Liver (tissue), 8 donors: ENCODE measurements at regions not wholly inside any gene's neighbourhood (a gene's known extent, or its start where the extent isn't known, plus 50 kb on each side); places are given as distances from the start of the nearest gene placed in this dataset.
"Not testable (repeated sequence)": the region's sequence is repeated elsewhere in the genome, so short reads cannot be mapped to it uniquely, and the experiment has no call there.

Experiments used
- DNase-seq: peaks from one replicate; pipeline ENCODE4 v3.0.0-alpha.2; 2017; ENCODE audit warnings: low spot score
- H3K27ac ChIP-seq, 2 donors: one replicate each; pipeline ENCODE4 v1.7.0; 2013; ENCODE audit warnings: inconsistent platforms in 2 of 2, low read length in 2 of 2, control low read depth in 1 of 2, low read depth in 1 of 2, mild to moderate bottlenecking in 1 of 2
- H3K27me3 ChIP-seq, 4 donors: one replicate each; pipeline versions ENCODE4 v1.6.1 to v1.7.0; 2013; ENCODE audit warnings: low read length in 3 of 4, inconsistent platforms in 1 of 4, mild to moderate bottlenecking in 1 of 4, moderate library complexity in 1 of 4; ENCODE audit not compliant: control insufficient read depth in 4 of 4, insufficient read depth in 4 of 4
- H3K36me3 ChIP-seq, 4 donors: one replicate each; pipeline versions ENCODE4 v1.6.1 to v1.7.0; 2013; ENCODE audit warnings: low read length in 3 of 4, mild to moderate bottlenecking in 3 of 4, low read depth in 1 of 4, moderate library complexity in 1 of 4; ENCODE audit not compliant: control insufficient read depth in 4 of 4, insufficient read depth in 3 of 4
- H3K4me1 ChIP-seq, 4 donors: one replicate each; pipeline versions ENCODE4 v1.6.1 to v1.7.0; 2013; ENCODE audit warnings: low read length in 3 of 4, mild to moderate bottlenecking in 3 of 4, moderate library complexity in 1 of 4; ENCODE audit not compliant: control insufficient read depth in 4 of 4, insufficient read depth in 4 of 4
- H3K4me3 ChIP-seq, 3 donors: one replicate each; pipeline versions ENCODE4 v1.6.1 to v1.7.0; 2013; ENCODE audit warnings: low read length in 3 of 3, control low read depth in 1 of 3, low read depth in 1 of 3, mild to moderate bottlenecking in 1 of 3
- H3K9ac ChIP-seq, 2 donors: one replicate each; pipeline ENCODE4 v1.7.0; 2013; ENCODE audit warnings: low read length in 2 of 2, mild to moderate bottlenecking in 2 of 2, moderate library complexity in 2 of 2, control low read depth in 1 of 2, low read depth in 1 of 2
- H3K9me3 ChIP-seq, 4 donors: one replicate each; pipeline versions ENCODE4 v1.6.1 to v1.7.0; 2013; ENCODE audit warnings: low read length in 3 of 4; ENCODE audit not compliant: control insufficient read depth in 4 of 4
- EGR1 ChIP-seq, 2 donors: IDR thresholded peaks; 2 replicates each; pipeline ENCODE4 v1.6.1; 2016 to 2018; ENCODE audit warnings: antibody characterized with exemption in 2 of 2, low read depth in 2 of 2
- FOXA1 ChIP-seq: IDR thresholded peaks from 2 replicates; pipeline ENCODE4 v1.6.1; 2016; ENCODE audit warnings: antibody characterized with exemption
- FOXA2 ChIP-seq: IDR thresholded peaks from 2 replicates; pipeline ENCODE4 v1.6.1; 2016; ENCODE audit warnings: antibody characterized with exemption
- GABPA ChIP-seq, 2 donors: IDR thresholded peaks in 1 of 2; conservative IDR thresholded peaks in 1 of 2; 2 replicates each; pipeline ENCODE4 v1.6.1; 2016; ENCODE audit warnings: antibody characterized with exemption in 2 of 2, mild to moderate bottlenecking in 1 of 2, moderate library complexity in 1 of 2
- HNF4A ChIP-seq, 2 donors: conservative IDR thresholded peaks; 2 replicates each; pipeline ENCODE4 v1.6.1; 2016; ENCODE audit warnings: antibody characterized with exemption in 2 of 2, mild to moderate bottlenecking in 2 of 2
- HNF4G ChIP-seq: IDR thresholded peaks from 2 replicates; pipeline ENCODE4 v1.6.1; 2016; ENCODE audit warnings: antibody characterized with exemption
- JUND ChIP-seq, 2 donors: IDR thresholded peaks; 2 replicates each; pipeline ENCODE4 v1.6.1; 2016; ENCODE audit warnings: antibody characterized with exemption in 2 of 2
- RAD21 ChIP-seq, 2 donors: IDR thresholded peaks; 2 replicates each; pipeline ENCODE4 v1.6.1; 2016; ENCODE audit warnings: antibody characterized with exemption in 2 of 2, mild to moderate bottlenecking in 2 of 2
- RXRA ChIP-seq, 2 donors: IDR thresholded peaks; 2 replicates each; pipeline ENCODE4 v1.6.1; 2017 to 2018; ENCODE audit warnings: antibody characterized with exemption in 2 of 2, mild to moderate bottlenecking in 1 of 2
- SP1 ChIP-seq: IDR thresholded peaks from 2 replicates; pipeline ENCODE4 v1.6.1; 2018; ENCODE audit warnings: antibody characterized with exemption, mild to moderate bottlenecking
- TAF1 ChIP-seq: conservative IDR thresholded peaks from 2 replicates; pipeline ENCODE4 v1.6.1; 2016; ENCODE audit warnings: antibody characterized with exemption, mild to moderate bottlenecking
- YY1 ChIP-seq: IDR thresholded peaks from 2 replicates; pipeline ENCODE4 v1.6.1; 2016; ENCODE audit warnings: antibody characterized with exemption, mild to moderate bottlenecking
- WGBS: extraction: QIAGEN DNeasy Blood & Tissue Kit; methylation state at CpG from one replicate; pipeline ENCODE4 v1.1.7; 2013; 5-methylcytosine and 5-hydroxymethylcytosine counted together
- TF ChIP-seq, protein P1 (sequence below): IDR thresholded peaks from 2 replicates; pipeline ENCODE4 v1.6.1; 2016; ENCODE audit warnings: antibody characterized with exemption
- TF ChIP-seq, protein P2 (sequence below): IDR thresholded peaks from 2 replicates; pipeline ENCODE4 v1.6.1; 2016; ENCODE audit warnings: antibody characterized with exemption, mild to moderate bottlenecking
- TF ChIP-seq, protein P3 (sequence below): fragments of 150-350 bp; IDR thresholded peaks from 2 replicates; pipeline ENCODE4 v1.5.1; 2017; ENCODE audit warnings: improper control_type of control experiment, low read depth, low read length; ENCODE audit not compliant: missing input control
- donor health status: healthy.
- donor health status: healthy.
- donor health status: healthy.
- donor health status: healthy.
- donor health status: healthy.

DNA sequence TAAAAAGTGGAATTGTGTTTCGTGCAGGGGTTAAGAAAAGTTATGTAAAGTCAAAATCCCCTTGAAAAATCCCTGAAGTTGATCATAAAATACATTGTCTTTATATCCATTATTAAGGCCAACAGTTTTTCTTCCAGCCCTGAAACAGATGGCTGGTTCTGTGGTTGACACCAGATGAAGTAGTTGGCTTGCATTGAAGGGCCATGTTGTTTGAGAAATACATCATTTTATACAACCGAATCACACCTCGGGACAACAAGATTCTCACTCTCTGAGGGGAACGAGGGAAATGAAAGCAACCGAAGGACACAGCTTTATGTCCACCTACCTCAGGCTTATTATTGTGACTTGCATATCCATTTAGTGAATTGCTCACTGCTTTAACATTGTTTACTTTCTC, 126.0 kb upstream of the MITF start:
- no peak overlapping the region for H3K27ac ChIP-seq
- H3K4me3 ChIP-seq = no peak overlapping the region
- H3K9me3 ChIP-seq = no peaks in the 10 kb centered on the region
- WGBS = 89% methylated on average over 5 of the region's 5 CpGs
- no peak for DNase-seq
- H3K9ac ChIP-seq = no peak overlapping the region
- H3K27me3 ChIP-seq = peaks cover 0 to 2% (median 0%) of the 10 kb centered on the region in 4 donors
- no peaks in the 10 kb centered on the region for H3K36me3 ChIP-seq
- TF ChIP-seq FOXA1 (no peak), TAF1 (no peak), EGR1 (IDR thresholded peaks at IDR 0.05; ENCODE audit: low read depth in 2 of 2) (no peak), HNF4G (no peak), SP1 (no peak), HNF4A (conservative IDR thresholded peaks at IDR 0.05) (no peak), YY1 (no peak), RAD21 (IDR thresholded peaks at IDR 0.05) (no peak), FOXA2 (no peak), JUND (IDR thresholded peaks at IDR 0.05) (no peak)
- TF ChIP-seq, protein P1, sequence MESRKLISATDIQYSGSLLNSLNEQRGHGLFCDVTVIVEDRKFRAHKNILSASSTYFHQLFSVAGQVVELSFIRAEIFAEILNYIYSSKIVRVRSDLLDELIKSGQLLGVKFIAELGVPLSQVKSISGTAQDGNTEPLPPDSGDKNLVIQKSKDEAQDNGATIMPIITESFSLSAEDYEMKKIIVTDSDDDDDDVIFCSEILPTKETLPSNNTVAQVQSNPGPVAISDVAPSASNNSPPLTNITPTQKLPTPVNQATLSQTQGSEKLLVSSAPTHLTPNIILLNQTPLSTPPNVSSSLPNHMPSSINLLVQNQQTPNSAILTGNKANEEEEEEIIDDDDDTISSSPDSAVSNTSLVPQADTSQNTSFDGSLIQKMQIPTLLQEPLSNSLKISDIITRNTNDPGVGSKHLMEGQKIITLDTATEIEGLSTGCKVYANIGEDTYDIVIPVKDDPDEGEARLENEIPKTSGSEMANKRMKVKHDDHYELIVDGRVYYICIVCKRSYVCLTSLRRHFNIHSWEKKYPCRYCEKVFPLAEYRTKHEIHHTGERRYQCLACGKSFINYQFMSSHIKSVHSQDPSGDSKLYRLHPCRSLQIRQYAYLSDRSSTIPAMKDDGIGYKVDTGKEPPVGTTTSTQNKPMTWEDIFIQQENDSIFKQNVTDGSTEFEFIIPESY = no peak
- TF ChIP-seq, protein P2, sequence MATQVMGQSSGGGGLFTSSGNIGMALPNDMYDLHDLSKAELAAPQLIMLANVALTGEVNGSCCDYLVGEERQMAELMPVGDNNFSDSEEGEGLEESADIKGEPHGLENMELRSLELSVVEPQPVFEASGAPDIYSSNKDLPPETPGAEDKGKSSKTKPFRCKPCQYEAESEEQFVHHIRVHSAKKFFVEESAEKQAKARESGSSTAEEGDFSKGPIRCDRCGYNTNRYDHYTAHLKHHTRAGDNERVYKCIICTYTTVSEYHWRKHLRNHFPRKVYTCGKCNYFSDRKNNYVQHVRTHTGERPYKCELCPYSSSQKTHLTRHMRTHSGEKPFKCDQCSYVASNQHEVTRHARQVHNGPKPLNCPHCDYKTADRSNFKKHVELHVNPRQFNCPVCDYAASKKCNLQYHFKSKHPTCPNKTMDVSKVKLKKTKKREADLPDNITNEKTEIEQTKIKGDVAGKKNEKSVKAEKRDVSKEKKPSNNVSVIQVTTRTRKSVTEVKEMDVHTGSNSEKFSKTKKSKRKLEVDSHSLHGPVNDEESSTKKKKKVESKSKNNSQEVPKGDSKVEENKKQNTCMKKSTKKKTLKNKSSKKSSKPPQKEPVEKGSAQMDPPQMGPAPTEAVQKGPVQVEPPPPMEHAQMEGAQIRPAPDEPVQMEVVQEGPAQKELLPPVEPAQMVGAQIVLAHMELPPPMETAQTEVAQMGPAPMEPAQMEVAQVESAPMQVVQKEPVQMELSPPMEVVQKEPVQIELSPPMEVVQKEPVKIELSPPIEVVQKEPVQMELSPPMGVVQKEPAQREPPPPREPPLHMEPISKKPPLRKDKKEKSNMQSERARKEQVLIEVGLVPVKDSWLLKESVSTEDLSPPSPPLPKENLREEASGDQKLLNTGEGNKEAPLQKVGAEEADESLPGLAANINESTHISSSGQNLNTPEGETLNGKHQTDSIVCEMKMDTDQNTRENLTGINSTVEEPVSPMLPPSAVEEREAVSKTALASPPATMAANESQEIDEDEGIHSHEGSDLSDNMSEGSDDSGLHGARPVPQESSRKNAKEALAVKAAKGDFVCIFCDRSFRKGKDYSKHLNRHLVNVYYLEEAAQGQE = no peak
- TF ChIP-seq, protein P3, sequence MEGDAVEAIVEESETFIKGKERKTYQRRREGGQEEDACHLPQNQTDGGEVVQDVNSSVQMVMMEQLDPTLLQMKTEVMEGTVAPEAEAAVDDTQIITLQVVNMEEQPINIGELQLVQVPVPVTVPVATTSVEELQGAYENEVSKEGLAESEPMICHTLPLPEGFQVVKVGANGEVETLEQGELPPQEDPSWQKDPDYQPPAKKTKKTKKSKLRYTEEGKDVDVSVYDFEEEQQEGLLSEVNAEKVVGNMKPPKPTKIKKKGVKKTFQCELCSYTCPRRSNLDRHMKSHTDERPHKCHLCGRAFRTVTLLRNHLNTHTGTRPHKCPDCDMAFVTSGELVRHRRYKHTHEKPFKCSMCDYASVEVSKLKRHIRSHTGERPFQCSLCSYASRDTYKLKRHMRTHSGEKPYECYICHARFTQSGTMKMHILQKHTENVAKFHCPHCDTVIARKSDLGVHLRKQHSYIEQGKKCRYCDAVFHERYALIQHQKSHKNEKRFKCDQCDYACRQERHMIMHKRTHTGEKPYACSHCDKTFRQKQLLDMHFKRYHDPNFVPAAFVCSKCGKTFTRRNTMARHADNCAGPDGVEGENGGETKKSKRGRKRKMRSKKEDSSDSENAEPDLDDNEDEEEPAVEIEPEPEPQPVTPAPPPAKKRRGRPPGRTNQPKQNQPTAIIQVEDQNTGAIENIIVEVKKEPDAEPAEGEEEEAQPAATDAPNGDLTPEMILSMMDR = no peak
- no peaks in the 10 kb centered on the region for H3K4me1 ChIP-seq

DNA sequence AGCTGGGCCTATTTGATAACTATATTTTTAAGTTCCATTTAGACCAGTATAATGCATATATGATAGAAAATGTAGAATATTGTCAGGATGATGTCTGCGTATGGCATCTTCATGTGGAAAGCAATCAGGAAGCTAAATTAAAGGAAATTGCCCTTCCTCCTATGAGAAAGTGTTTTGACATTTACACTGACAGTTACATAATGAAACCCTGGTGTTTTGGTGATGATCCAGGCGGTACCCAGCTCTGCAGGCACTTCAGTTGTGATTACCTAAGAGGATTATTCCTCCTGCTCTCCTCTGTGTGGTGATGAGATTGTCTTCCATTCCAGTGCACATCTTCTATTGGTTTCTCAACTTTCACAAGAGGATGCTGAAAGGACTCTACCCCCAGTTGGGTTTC, 126.5 kb upstream of the MITF start:
- H3K4me3 ChIP-seq = no peak overlapping the region
- no peak for DNase-seq
- no peak overlapping the region for H3K9ac ChIP-seq
- WGBS = 66% methylated on average over 2 of the region's 2 CpGs
- no peak overlapping the region for H3K27ac ChIP-seq
- TF ChIP-seq, protein P2 = no peak
- TF ChIP-seq, protein P3 = no peak
- TF ChIP-seq EGR1 (IDR thresholded peaks at IDR 0.05; ENCODE audit: low read depth in 2 of 2) = no peak
- TF ChIP-seq HNF4G = no peak
- no peak for TF ChIP-seq SP1
- no peak for TF ChIP-seq YY1
- TF ChIP-seq GABPA (IDR thresholded peaks at IDR 0.05 in 1 of 2, conservative IDR thresholded peaks at IDR 0.05 in 1 of 2) = no peak
- no peak for TF ChIP-seq RXRA (IDR thresholded peaks at IDR 0.05)
- H3K4me1 ChIP-seq = no peaks in the 10 kb centered on the region
- no peaks in the 10 kb centered on the region for H3K9me3 ChIP-seq
- H3K36me3 ChIP-seq = no peaks in the 10 kb centered on the region
- peaks cover 0 to 2% (median 0%) of the 10 kb centered on the region in 4 donors for H3K27me3 ChIP-seq

DNA sequence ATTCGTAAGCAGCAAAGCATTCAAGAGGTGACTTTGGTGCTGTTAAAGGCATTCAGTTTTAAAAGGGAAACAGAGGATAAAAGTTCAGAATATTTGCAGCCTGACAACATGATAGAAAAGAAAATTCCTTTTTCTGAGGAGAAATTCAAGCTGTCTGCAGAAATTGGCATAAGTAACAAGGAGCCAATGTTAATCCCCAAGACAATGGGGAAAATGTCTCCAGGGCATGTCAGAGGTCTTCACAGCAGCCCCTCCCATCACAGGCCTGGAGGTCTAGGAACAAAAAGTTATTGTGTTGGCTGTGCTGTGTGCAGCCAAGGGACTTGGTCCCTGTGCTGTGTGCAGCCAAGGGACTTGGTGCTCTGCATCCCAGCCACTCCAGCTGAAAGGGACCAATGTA, 129.7 kb upstream of the MITF start:
- H3K27ac ChIP-seq, DNase-seq, H3K9me3 ChIP-seq, H3K4me1 ChIP-seq, H3K9ac ChIP-seq, H3K27me3 ChIP-seq, H3K4me3 ChIP-seq, H3K36me3 ChIP-seq: not testable (repeated sequence)
- WGBS = 53% methylated on average over 1 of the region's 1 CpG
